DMS153 (cell line): ENCODE measurements at regions not wholly inside any gene's neighbourhood (a gene's known extent, or its start where the extent isn't known, plus 50 kb on each side); places are given as distances from the start of the nearest gene placed in this dataset.
"Not testable (repeated sequence)": the region's sequence is repeated elsewhere in the genome, so short reads cannot be mapped to it uniquely, and the experiment has no call there.

Experiments
- DNase-seq: peaks from one replicate; lab custom pipeline; 2025; lab: John Stamatoyannopoulos, UW

- DNase-seq: no peak
Observed at GRCh38 chr7:68394131-68394530, 1204.1 kb upstream of the AUTS2 start.

- DNase-seq: no peak
Observed at GRCh38 chr7:68399991-68400590, 1198.2 kb upstream of the AUTS2 start.

- no peak for DNase-seq
Observed at GRCh38 chr7:68400783-68401182, 1197.5 kb upstream of the AUTS2 start.

GRCh38 chr7:68401313-68401712 is 1197.0 kb upstream of the AUTS2 start:
- DNase-seq: no peak

- no peak for DNase-seq
Observed at GRCh38 chr7:68406480-68406879, 1191.8 kb upstream of the AUTS2 start.

- DNase-seq: no peak
Observed at GRCh38 chr7:68407460-68407859, 1190.8 kb upstream of the AUTS2 start.

- no peak for DNase-seq
Observed at GRCh38 chr7:68408873-68409272, 1189.4 kb upstream of the AUTS2 start.

- no peak for DNase-seq
Observed at GRCh38 chr7:68409851-68410250, 1188.4 kb upstream of the AUTS2 start.

- DNase-seq: not testable (repeated sequence)
Observed at GRCh38 chr7:68410693-68411092, 1187.6 kb upstream of the AUTS2 start.

GRCh38 chr7:68411742-68412141 is 1186.5 kb upstream of the AUTS2 start:
- DNase-seq: peak; percentile 35

- no peak for DNase-seq
Observed at GRCh38 chr7:68414631-68415425, 1183.4 kb upstream of the AUTS2 start.

GRCh38 chr7:68417002-68417401 is 1181.3 kb upstream of the AUTS2 start:
- no peak for DNase-seq

- DNase-seq: no peak
Observed at GRCh38 chr7:68417659-68418058, 1180.6 kb upstream of the AUTS2 start.

- DNase-seq: no peak
Observed at GRCh38 chr7:68420342-68421192, 1177.7 kb upstream of the AUTS2 start.

- DNase-seq: no peak
Observed at GRCh38 chr7:68421712-68422111, 1176.6 kb upstream of the AUTS2 start.

GRCh38 chr7:68422281-68422680 is 1176.0 kb upstream of the AUTS2 start:
- DNase-seq: no peak

- no peak for DNase-seq
Observed at GRCh38 chr7:68423356-68423755, 1174.9 kb upstream of the AUTS2 start.

- DNase-seq: no peak
Observed at GRCh38 chr7:68424658-68425297, 1173.5 kb upstream of the AUTS2 start.

- no peak for DNase-seq
Observed at GRCh38 chr7:68425377-68425776, 1172.9 kb upstream of the AUTS2 start.

GRCh38 chr7:68429411-68430117 is 1168.7 kb upstream of the AUTS2 start:
- DNase-seq: no peak

- DNase-seq: no peak
Observed at GRCh38 chr7:68432585-68432984, 1165.7 kb upstream of the AUTS2 start.
